ENCODE measurements at regions not wholly inside any gene's neighbourhood (a gene's known extent, or its start where the extent isn't known, plus 50 kb on each side); places are given as distances from the start of the nearest gene placed in this dataset.

GRCh38 chr2:204127238-204127637 lies 190.7 kb downstream of the ICOS start:
- no peaks in the 10 kb centered on the region for H3K4me1 ChIP-seq
- DNase-seq (no peak), ATAC-seq (no peak)
- TF ChIP-seq CTCF (IDR thresholded peaks at IDR 0.05) = no peak
- no peaks in the 10 kb centered on the region for H3K9me3 ChIP-seq
- H3K27ac ChIP-seq = no peak overlapping the region
- H3K4me3 ChIP-seq = no peak overlapping the region
- intact Hi-C loops (cut with DNase I) = no loop called here
- H3K36me3 ChIP-seq = no peaks in the 10 kb centered on the region
- no peaks in the 10 kb centered on the region for H3K27me3 ChIP-seq (ENCODE audit: low read depth)

- Histone ChIP-seq H3K27ac (no peak overlapping the region), H3K27me3 (ENCODE audit: low read depth) (no peaks in the 10 kb centered on the region), H3K4me1 (no peaks in the 10 kb centered on the region), H3K9me3 (no peaks in the 10 kb centered on the region), H3K4me3 (no peak overlapping the region), H3K36me3 (no peaks in the 10 kb centered on the region)
- ATAC-seq (no peak), DNase-seq (no peak)
- TF ChIP-seq CTCF (IDR thresholded peaks at IDR 0.05) = no peak
- intact Hi-C loops (cut with DNase I) = no loop called here
These were observed 193.2 kb downstream of the ICOS start for GRCh38 chr2:204129591-204130294.

- Histone ChIP-seq H3K9me3 (no peaks in the 10 kb centered on the region), H3K27me3 (ENCODE audit: low read depth) (no peaks in the 10 kb centered on the region), H3K4me1 (no peaks in the 10 kb centered on the region), H3K36me3 (no peaks in the 10 kb centered on the region), H3K27ac (no peak overlapping the region), H3K4me3 (no peak overlapping the region)
- intact Hi-C loops (cut with DNase I) = no loop called here
- no peak for ATAC-seq
- no peak for TF ChIP-seq CTCF (IDR thresholded peaks at IDR 0.05)
- DNase-seq = no peak
These were observed 195.1 kb downstream of the ICOS start for GRCh38 chr2:204131621-204132020.

- no peak for TF ChIP-seq CTCF (IDR thresholded peaks at IDR 0.05)
- ATAC-seq = no peak
- Histone ChIP-seq H3K27me3 (ENCODE audit: low read depth) (no peaks in the 10 kb centered on the region), H3K27ac (no peak overlapping the region), H3K9me3 (no peaks in the 10 kb centered on the region), H3K4me1 (no peaks in the 10 kb centered on the region), H3K4me3 (no peak overlapping the region), H3K36me3 (no peaks in the 10 kb centered on the region)
- intact Hi-C loops (cut with DNase I) = no loop called here
- no peak for DNase-seq
These were observed 196.9 kb downstream of the ICOS start for GRCh38 chr2:204133476-204133875.

GRCh38 chr2:204134421-204134820 lies 197.9 kb downstream of the ICOS start:
- intact Hi-C loops (cut with DNase I) = no loop called here
- no peak overlapping the region for H3K4me3 ChIP-seq
- no peak for TF ChIP-seq CTCF (IDR thresholded peaks at IDR 0.05)

More at GRCh38 chr2:204134421-204134820, 197.9 kb downstream of the ICOS start:
- no peaks in the 10 kb centered on the region for H3K9me3 ChIP-seq
- H3K27me3 ChIP-seq (ENCODE audit: low read depth) = no peaks in the 10 kb centered on the region
- H3K27ac ChIP-seq = no peak overlapping the region
- ATAC-seq (no peak), DNase-seq (no peak)
- H3K36me3 ChIP-seq = no peaks in the 10 kb centered on the region
- H3K4me1 ChIP-seq = no peaks in the 10 kb centered on the region
